ENCODE measurements at regions not wholly inside any gene's neighbourhood (a gene's known extent, or its start where the extent isn't known, plus 50 kb on each side); places are given as distances from the start of the nearest gene placed in this dataset.

- Histone ChIP-seq H3K4me3 (no peak overlapping the region), H3K27ac (no peak overlapping the region), H3K9me3 (no peaks in the 10 kb centered on the region), H3K27me3 (no peaks in the 10 kb centered on the region), H3K4me1 (no peaks in the 10 kb centered on the region), H3K36me3 (no peaks in the 10 kb centered on the region)
- TF ChIP-seq POLR2A (IDR thresholded peaks at IDR 0.05) (no peak), POLR2AphosphoS5 (IDR thresholded peaks at IDR 0.05) (no peak), EP300 (IDR thresholded peaks at IDR 0.05) (no peak)
- TF ChIP-seq, protein P1, sequence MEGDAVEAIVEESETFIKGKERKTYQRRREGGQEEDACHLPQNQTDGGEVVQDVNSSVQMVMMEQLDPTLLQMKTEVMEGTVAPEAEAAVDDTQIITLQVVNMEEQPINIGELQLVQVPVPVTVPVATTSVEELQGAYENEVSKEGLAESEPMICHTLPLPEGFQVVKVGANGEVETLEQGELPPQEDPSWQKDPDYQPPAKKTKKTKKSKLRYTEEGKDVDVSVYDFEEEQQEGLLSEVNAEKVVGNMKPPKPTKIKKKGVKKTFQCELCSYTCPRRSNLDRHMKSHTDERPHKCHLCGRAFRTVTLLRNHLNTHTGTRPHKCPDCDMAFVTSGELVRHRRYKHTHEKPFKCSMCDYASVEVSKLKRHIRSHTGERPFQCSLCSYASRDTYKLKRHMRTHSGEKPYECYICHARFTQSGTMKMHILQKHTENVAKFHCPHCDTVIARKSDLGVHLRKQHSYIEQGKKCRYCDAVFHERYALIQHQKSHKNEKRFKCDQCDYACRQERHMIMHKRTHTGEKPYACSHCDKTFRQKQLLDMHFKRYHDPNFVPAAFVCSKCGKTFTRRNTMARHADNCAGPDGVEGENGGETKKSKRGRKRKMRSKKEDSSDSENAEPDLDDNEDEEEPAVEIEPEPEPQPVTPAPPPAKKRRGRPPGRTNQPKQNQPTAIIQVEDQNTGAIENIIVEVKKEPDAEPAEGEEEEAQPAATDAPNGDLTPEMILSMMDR (IDR thresholded peaks at IDR 0.05): no peak
- no peak for ATAC-seq
- WGBS, 2 donors (ENCODE audit: low coverage in 1 of 2): 64 to 67% methylated on average over 5 of the region's 5 CpGs
Observed at GRCh38 chr1:238961790-238962189, 424.6 kb upstream of the CHRM3 start.

- Histone ChIP-seq H3K36me3 (no peaks in the 10 kb centered on the region), H3K4me1 (no peaks in the 10 kb centered on the region), H3K9me3 (no peaks in the 10 kb centered on the region), H3K4me3 (no peak overlapping the region), H3K27ac (no peak overlapping the region), H3K27me3 (no peaks in the 10 kb centered on the region)
- TF ChIP-seq POLR2AphosphoS5 (IDR thresholded peaks at IDR 0.05): no peak
- TF ChIP-seq POLR2A (IDR thresholded peaks at IDR 0.05): no peak
- TF ChIP-seq EP300 (IDR thresholded peaks at IDR 0.05): no peak
- TF ChIP-seq, protein P1 (IDR thresholded peaks at IDR 0.05): no peak
- ATAC-seq: no peak
- whole genome bisulfite sequencing, 2 donors (ENCODE audit: low coverage in 1 of 2): 35 to 41% methylated on average over 2 of the region's 2 CpGs
Observed at GRCh38 chr1:238960071-238960470, 426.3 kb upstream of the CHRM3 start.

GRCh38 chr1:238955934-238956333, 430.4 kb upstream of the CHRM3 start:
- ATAC-seq: no peak
- H3K4me1 ChIP-seq: peaks cover 0 to 10% (median 0%) of the 10 kb centered on the region in 3 donors
- H3K4me3 ChIP-seq: no peak overlapping the region
- H3K27ac ChIP-seq: no peak overlapping the region
- 86% methylated on average over 1 of the region's 1 CpG; no CpG with 5 or more reads in 1 of the 2 donors for WGBS, 2 donors (ENCODE audit: low coverage in 1 of 2)
- no peak for TF ChIP-seq POLR2AphosphoS5 (IDR thresholded peaks at IDR 0.05)
- TF ChIP-seq EP300 (IDR thresholded peaks at IDR 0.05): no peak
- TF ChIP-seq, protein P1 (IDR thresholded peaks at IDR 0.05): no peak
- no peak for TF ChIP-seq POLR2A (IDR thresholded peaks at IDR 0.05)
- H3K9me3 ChIP-seq: no peaks in the 10 kb centered on the region
- no peaks in the 10 kb centered on the region for H3K36me3 ChIP-seq
- H3K27me3 ChIP-seq: no peaks in the 10 kb centered on the region

GRCh38 chr1:238954865-238955264, 431.5 kb upstream of the CHRM3 start:
- Histone ChIP-seq H3K4me3 (no peak overlapping the region), H3K4me1 (peaks cover 0 to 16% (median 0%) of the 10 kb centered on the region in 3 donors), H3K27me3 (no peaks in the 10 kb centered on the region), H3K36me3 (no peaks in the 10 kb centered on the region), H3K9me3 (no peaks in the 10 kb centered on the region), H3K27ac (no peak overlapping the region)
- ATAC-seq: no peak
- TF ChIP-seq POLR2AphosphoS5 (IDR thresholded peaks at IDR 0.05): no peak
- TF ChIP-seq, protein P1 (IDR thresholded peaks at IDR 0.05): no peak
- 56 to 83% methylated on average over 2 of the region's 2 CpGs for WGBS, 2 donors (ENCODE audit: low coverage in 1 of 2)

- Histone ChIP-seq H3K27ac (no peak overlapping the region), H3K36me3 (no peaks in the 10 kb centered on the region), H3K9me3 (no peaks in the 10 kb centered on the region), H3K4me1 (peaks cover 0 to 16% (median 0%) of the 10 kb centered on the region in 3 donors), H3K4me3 (no peak overlapping the region), H3K27me3 (no peaks in the 10 kb centered on the region)
- no peak for ATAC-seq
- TF ChIP-seq EP300 (IDR thresholded peaks at IDR 0.05) (no peak), POLR2AphosphoS5 (IDR thresholded peaks at IDR 0.05) (no peak), POLR2A (IDR thresholded peaks at IDR 0.05) (no peak)
- TF ChIP-seq, protein P1 (IDR thresholded peaks at IDR 0.05): peak; percentile 19 to 43 (median 30)
- WGBS, 2 donors (ENCODE audit: low coverage in 1 of 2): 25 to 50% methylated on average over 5 of the region's 5 CpGs
Observed at GRCh38 chr1:238953448-238954010, 432.8 kb upstream of the CHRM3 start.
